CD4-positive, alpha-beta T cell (primary cell): ENCODE measurements at regions not wholly inside any gene's neighbourhood (a gene's known extent, or its start where the extent isn't known, plus 50 kb on each side); places are given as distances from the start of the nearest gene placed in this dataset.

ENCODE experiments used
- ATAC-seq: fragments of 200-7000 bp; cut with Tn5 transposase; one replicate; pipeline ENCODE4 v1.10.0; 2022; ENCODE audit warnings: mild to moderate bottlenecking; ENCODE audit not compliant: poor library complexity
- CTCF ChIA-PET: fragments of 350-600 bp; sonication (Branson Sonifier 250); formaldehyde crosslinking; loops from one replicate; lab custom pipeline; 2021; ENCODE audit warnings: antibody characterized with exemption, inconsistent platforms; lab: Charles Lee
- POLR2A ChIA-PET: fragments of 350-600 bp; sonication (Branson Sonifier 250); formaldehyde crosslinking; loops from one replicate; lab custom pipeline; 2021; ENCODE audit warnings: antibody characterized with exemption, inconsistent platforms; lab: Charles Lee
- DNase-seq, 14 experiments: peaks; one replicate each; pipeline ENCODE4 v3.0.0-alpha.2; 2013 to 2020; ENCODE audit warnings: mixed read lengths in 2 of 14
- H3K27ac ChIP-seq, 2 donors: one replicate each; pipeline versions ENCODE4 v1.5.1 to v1.7.0; 2013; ENCODE audit warnings: low read length in 2 of 2, low read depth in 1 of 2, mild to moderate bottlenecking in 1 of 2
- H3K27me3 ChIP-seq, 2 experiments: 1 replicate in 1 of 2; 2 replicates in 1 of 2; pipeline versions ENCODE4 v1.6.1 to v1.7.0; 2013; ENCODE audit warnings: low read length in 2 of 2, control low read depth in 1 of 2, mild to moderate bottlenecking in 1 of 2, moderate library complexity in 1 of 2; ENCODE audit not compliant: insufficient read depth in 2 of 2, control insufficient read depth in 1 of 2
- H3K36me3 ChIP-seq: one replicate; pipeline ENCODE4 v1.6.1; 2013; ENCODE audit warnings: low read length, control low read depth; ENCODE audit not compliant: insufficient read depth
- H3K4me1 ChIP-seq: one replicate; pipeline ENCODE4 v1.6.1; 2013; ENCODE audit warnings: low read length, control low read depth; ENCODE audit not compliant: insufficient read depth
- H3K4me3 ChIP-seq: one replicate; pipeline ENCODE4 v1.5.1; 2013; ENCODE audit warnings: mild to moderate bottlenecking, low read length, moderate library complexity
- H3K9me3 ChIP-seq, 2 experiments: 1 replicate in 1 of 2; 2 replicates in 1 of 2; pipeline versions ENCODE4 v1.6.1 to v1.7.0; 2013; ENCODE audit warnings: low read length in 2 of 2, mild to moderate bottlenecking in 2 of 2, control low read depth in 1 of 2, moderate library complexity in 1 of 2; ENCODE audit not compliant: control insufficient read depth in 1 of 2, insufficient read depth in 1 of 2
- H3K27ac Mint-ChIP-seq: one replicate; pipeline ENCODE4 v1.8.0; 2020; ENCODE audit warnings: mixed read lengths
- H3K27me3 Mint-ChIP-seq: one replicate; pipeline ENCODE4 v1.8.0; 2021; ENCODE audit warnings: mixed read lengths
- H3K36me3 Mint-ChIP-seq: one replicate; pipeline ENCODE4 v1.8.0; 2021; ENCODE audit warnings: low read depth, mixed read lengths
- H3K4me1 Mint-ChIP-seq: one replicate; pipeline ENCODE4 v1.8.0; 2021; ENCODE audit warnings: low read depth, mixed read lengths
- H3K4me3 Mint-ChIP-seq: one replicate; pipeline ENCODE4 v1.8.0; 2020; ENCODE audit warnings: mild to moderate bottlenecking, mixed read lengths
- H3K9me3 Mint-ChIP-seq: one replicate; pipeline ENCODE4 v1.8.0; 2020; ENCODE audit warnings: mixed read lengths
- CTCF ChIP-seq: fragments of 200-600 bp; IDR thresholded peaks from one replicate; pipeline ENCODE4 v1.8.0; 2022; ENCODE audit warnings: antibody characterized with exemption, mild to moderate bottlenecking
- intact Hi-C, 2 experiments: fragments of 100-400 bp; cut with DNase I in 1 of 2; cut with micrococcal nuclease in 1 of 2; formaldehyde crosslinking; loops; one replicate each; pipeline versions ENCODE4 v1.15.1 to v1.9.0; 2023 to 2025; cut with DNase I, micrococcal nuclease

DNA sequence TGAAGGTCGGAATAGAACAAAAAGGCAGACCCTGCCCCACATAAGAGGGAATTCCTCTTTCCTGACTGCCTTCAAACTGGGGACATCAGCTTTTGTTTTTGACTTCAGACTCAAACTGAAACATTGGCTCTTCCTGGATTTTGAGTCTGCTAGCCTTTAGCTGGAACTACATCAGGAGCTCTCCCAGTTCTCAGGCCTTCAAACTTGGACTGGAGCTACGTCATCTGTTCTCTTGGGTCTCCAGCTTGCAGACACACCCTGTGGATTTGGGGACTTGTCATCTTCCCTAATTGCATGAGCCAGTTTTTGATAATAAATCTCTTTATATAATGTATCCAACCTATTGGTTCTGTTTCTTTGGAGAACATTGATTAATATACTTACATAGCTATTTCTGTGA is 798.1 kb downstream of the TBL1XR1 start:
- DNase-seq (no peak), ATAC-seq (no peak)
- Mint-ChIP-seq H3K4me1 (no peaks in the 10 kb centered on the region), H3K9me3 (peaks cover 16% of the 10 kb centered on the region), H3K36me3 (no peaks in the 10 kb centered on the region), H3K27ac (no peak overlapping the region), H3K4me3 (no peak overlapping the region), H3K27me3 (no peaks in the 10 kb centered on the region)
- no peak overlapping the region for H3K27ac ChIP-seq
- H3K9me3 ChIP-seq = peaks cover 0 to 4% of the 10 kb centered on the region in 2 experiments
- no peaks in the 10 kb centered on the region for H3K36me3 ChIP-seq
- no peaks in the 10 kb centered on the region for H3K4me1 ChIP-seq
- no peak overlapping the region for H3K4me3 ChIP-seq
- intact Hi-C loops = no loop called here
- CTCF ChIA-PET = no interaction called here
- no peak for TF ChIP-seq CTCF
- POLR2A ChIA-PET = no interaction called here
- H3K27me3 ChIP-seq = no peaks in the 10 kb centered on the region

DNA sequence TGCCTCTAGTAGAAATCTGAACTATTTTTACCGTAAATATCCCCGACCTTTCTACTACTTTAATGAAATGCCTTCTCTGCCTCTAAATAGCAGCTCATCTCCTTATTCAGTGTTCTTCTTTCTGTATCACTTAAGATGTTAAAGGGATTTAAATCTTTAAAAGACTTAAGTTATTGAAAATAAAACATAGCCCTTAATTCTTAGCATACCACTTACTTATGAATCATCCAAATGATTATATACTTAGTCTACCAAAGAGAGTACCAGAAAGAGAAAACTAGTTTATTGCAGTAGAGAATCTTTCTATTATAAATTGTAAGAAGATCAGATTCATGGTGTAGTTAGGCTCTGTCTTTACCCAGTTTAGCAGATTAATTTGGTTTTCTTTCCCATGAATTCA is 802.0 kb downstream of the TBL1XR1 start:
- Histone ChIP-seq H3K27me3 (no peaks in the 10 kb centered on the region), H3K4me3 (no peak overlapping the region), H3K9me3 (no peaks in the 10 kb centered on the region), H3K4me1 (no peaks in the 10 kb centered on the region), H3K36me3 (no peaks in the 10 kb centered on the region), H3K27ac (no peak overlapping the region)
- ChIA-PET POLR2A (no interaction called here), CTCF (no interaction called here)
- Mint-ChIP-seq H3K36me3 (no peaks in the 10 kb centered on the region), H3K9me3 (peaks cover 21% of the 10 kb centered on the region), H3K27ac (no peak overlapping the region), H3K27me3 (no peaks in the 10 kb centered on the region), H3K4me1 (no peaks in the 10 kb centered on the region), H3K4me3 (no peak overlapping the region)
- no peak for DNase-seq
- no peak for ATAC-seq
- intact Hi-C loops = no loop called here
- TF ChIP-seq CTCF = no peak

- Histone ChIP-seq H3K27ac (no peak overlapping the region), H3K4me1 (no peaks in the 10 kb centered on the region), H3K9me3 (no peaks in the 10 kb centered on the region), H3K27me3 (no peaks in the 10 kb centered on the region), H3K4me3 (no peak overlapping the region), H3K36me3 (no peaks in the 10 kb centered on the region)
- H3K4me1 Mint-ChIP-seq = no peaks in the 10 kb centered on the region
- ATAC-seq = no peak
- ChIA-PET POLR2A (interaction anchor here (0.6 kb wide), 1 partner anchor 38 kb away, joined by 3 read pairs; no protein-coding TSS in a partner anchor), CTCF (no interaction called here)
- no peak overlapping the region for H3K4me3 Mint-ChIP-seq
- DNase-seq = no peak
- no peaks in the 10 kb centered on the region for H3K27me3 Mint-ChIP-seq
- TF ChIP-seq CTCF = no peak
- no peak overlapping the region for H3K27ac Mint-ChIP-seq
- intact Hi-C loops = no loop called here
- no peaks in the 10 kb centered on the region for H3K9me3 Mint-ChIP-seq
- H3K36me3 Mint-ChIP-seq = no peaks in the 10 kb centered on the region
Measured at GRCh38 chr3:176378789-176379188, 818.5 kb downstream of the TBL1XR1 start.
